HEK293 (cell line): ENCODE measurements at regions not wholly inside any gene's neighbourhood (a gene's known extent, or its start where the extent isn't known, plus 50 kb on each side); places are given as distances from the start of the nearest gene placed in this dataset.
A peak's percentile ranks its signal among the peaks of the same experiment; 100 is the strongest.

Source experiments
- CTCF ChIA-PET: fragments of 350-600 bp; formaldehyde crosslinking; extraction: SDS; loops from one replicate; lab custom pipeline; 2021; ENCODE audit warnings: antibody characterized with exemption; lab: Yijun Ruan, JAX
- POLR2A ChIA-PET: fragments of 300-600 bp; formaldehyde crosslinking; extraction: SDS; loops from one replicate; lab custom pipeline; 2020; ENCODE audit warnings: antibody characterized with exemption, inconsistent platforms; lab: Yijun Ruan, JAX
- H3K27ac ChIP-seq: fragments of 200-500 bp; sonication (Bioruptor generic); 2 replicates; pipeline ENCODE4 v1.5.1; 2014; ENCODE audit warnings: low read depth, low read length, control low read depth, inconsistent platforms; ENCODE audit errors: extremely low read depth
- H3K36me3 ChIP-seq, 2 experiments: fragments of 200-500 bp in 1 of 2; sonication (Bioruptor generic) in 1 of 2; 1 replicate in 1 of 2; 2 replicates in 1 of 2; pipeline ENCODE4 v1.5.1; 2014 to 2017; ENCODE audit warnings: inconsistent platforms in 2 of 2, low read length in 2 of 2; ENCODE audit not compliant: control insufficient read depth in 2 of 2, insufficient read depth in 1 of 2
- H3K4me1 ChIP-seq: fragments of 200-500 bp; sonication (Bioruptor generic); 2 replicates; pipeline ENCODE4 v1.5.1; 2014; ENCODE audit warnings: mild to moderate bottlenecking, low read length, inconsistent platforms; ENCODE audit not compliant: control insufficient read depth, insufficient read depth
- H3K4me3 ChIP-seq: 2 replicates; pipeline ENCODE4 v1.5.1; 2011; ENCODE audit warnings: low read depth, mild to moderate bottlenecking, control low read depth, low read length, moderate library complexity
- H3K9me3 ChIP-seq: fragments of 200-500 bp; sonication (Bioruptor generic); 2 replicates; pipeline ENCODE4 v1.5.1; 2014; ENCODE audit warnings: low read depth, low read length, inconsistent platforms; ENCODE audit not compliant: control insufficient read depth, insufficient read depth
- GLIS1 ChIP-seq: fragments of 450-650 bp; formaldehyde crosslinking; IDR thresholded peaks from 2 replicates; pipeline ENCODE4 v1.5.1; 2016; ENCODE audit warnings: missing biosample characterization, missing genetic modification characterization
- OSR2 ChIP-seq: fragments of 450-650 bp; formaldehyde crosslinking; IDR thresholded peaks from 2 replicates; pipeline ENCODE4 v1.5.1; 2016; ENCODE audit warnings: missing biosample characterization, missing genetic modification characterization
- PRDM10 ChIP-seq: fragments of 450-650 bp; formaldehyde crosslinking; IDR thresholded peaks from 2 replicates; pipeline ENCODE4 v1.5.1; 2016; ENCODE audit warnings: missing biosample characterization, missing genetic modification characterization
- YY2 ChIP-seq: fragments of 450-650 bp; formaldehyde crosslinking; IDR thresholded peaks from 2 replicates; pipeline ENCODE4 v1.5.1; 2016; ENCODE audit warnings: missing biosample characterization, missing genetic modification characterization
- ZBTB20 ChIP-seq: fragments of 450-650 bp; formaldehyde crosslinking; IDR thresholded peaks from 2 replicates; pipeline ENCODE4 v1.5.1; 2016; ENCODE audit warnings: missing biosample characterization, missing genetic modification characterization
- ZBTB21 ChIP-seq: fragments of 450-650 bp; formaldehyde crosslinking; IDR thresholded peaks from 2 replicates; pipeline ENCODE4 v1.5.1; 2017; ENCODE audit warnings: missing biosample characterization, missing genetic modification characterization
- ZBTB44 ChIP-seq: fragments of 450-650 bp; IDR thresholded peaks from 2 replicates; pipeline ENCODE4 v1.5.1; 2018; ENCODE audit warnings: missing biosample characterization, mild to moderate bottlenecking, missing genetic modification characterization
- ZNF335 ChIP-seq: fragments of 450-650 bp; formaldehyde crosslinking; conservative IDR thresholded peaks from 2 replicates; pipeline ENCODE4 v1.5.1; 2016; ENCODE audit warnings: missing biosample characterization, missing genetic modification characterization
- ZNF423 ChIP-seq: fragments of 450-650 bp; formaldehyde crosslinking; IDR thresholded peaks from 2 replicates; pipeline ENCODE4 v1.5.1; 2016; ENCODE audit warnings: missing biosample characterization, missing genetic modification characterization
- ZNF544 ChIP-seq: fragments of 450-650 bp; formaldehyde crosslinking; IDR thresholded peaks from 2 replicates; pipeline ENCODE4 v1.5.0; 2017; ENCODE audit warnings: missing biosample characterization, missing genetic modification characterization
- ZNF555 ChIP-seq: fragments of 450-650 bp; formaldehyde crosslinking; conservative IDR thresholded peaks from 2 replicates; pipeline ENCODE4 v1.5.1; 2017; ENCODE audit warnings: missing biosample characterization, mild to moderate bottlenecking, missing genetic modification characterization, inconsistent platforms
- ZNF561 ChIP-seq: fragments of 450-650 bp; IDR thresholded peaks from 2 replicates; pipeline ENCODE4 v1.5.1; 2018; ENCODE audit warnings: missing biosample characterization, missing genetic modification characterization, borderline replicate concordance
- ZNF585B ChIP-seq: fragments of 450-650 bp; formaldehyde crosslinking; IDR thresholded peaks from 2 replicates; pipeline ENCODE4 v1.5.1; 2016; ENCODE audit warnings: missing biosample characterization, missing genetic modification characterization
- ZNF626 ChIP-seq: fragments of 450-650 bp; sonication (Bioruptor Pico); formaldehyde crosslinking; IDR thresholded peaks from 2 replicates; pipeline ENCODE4 v1.5.1; 2018; ENCODE audit warnings: missing biosample characterization, missing genetic modification characterization, inconsistent platforms
- ZNF629 ChIP-seq: fragments of 450-650 bp; formaldehyde crosslinking; IDR thresholded peaks from 2 replicates; pipeline ENCODE4 v1.5.1; 2017; ENCODE audit warnings: missing biosample characterization, missing genetic modification characterization
- ZNF658 ChIP-seq: fragments of 450-650 bp; formaldehyde crosslinking; IDR thresholded peaks from 2 replicates; pipeline ENCODE4; 2016; ENCODE audit warnings: missing biosample characterization, missing genetic modification characterization
- ZNF785 ChIP-seq: fragments of 450-650 bp; formaldehyde crosslinking; IDR thresholded peaks from 2 replicates; pipeline ENCODE4 v1.5.1; 2016; ENCODE audit warnings: missing biosample characterization, missing genetic modification characterization
- ZSCAN18 ChIP-seq: fragments of 450-650 bp; formaldehyde crosslinking; IDR thresholded peaks from 2 replicates; pipeline ENCODE4 v1.5.1; 2016; ENCODE audit warnings: missing biosample characterization, missing genetic modification characterization
- TF ChIP-seq, protein P1 (sequence below): fragments of 450-650 bp; formaldehyde crosslinking; IDR thresholded peaks from 2 replicates; pipeline ENCODE4 v1.5.1; 2017; ENCODE audit warnings: missing biosample characterization, mild to moderate bottlenecking, missing genetic modification characterization, moderate library complexity
- TF ChIP-seq, protein P2 (sequence below): fragments of 450-650 bp; formaldehyde crosslinking; IDR thresholded peaks from 2 replicates; pipeline ENCODE4 v1.5.1; 2016; ENCODE audit warnings: missing biosample characterization, missing genetic modification characterization, borderline replicate concordance

DNA sequence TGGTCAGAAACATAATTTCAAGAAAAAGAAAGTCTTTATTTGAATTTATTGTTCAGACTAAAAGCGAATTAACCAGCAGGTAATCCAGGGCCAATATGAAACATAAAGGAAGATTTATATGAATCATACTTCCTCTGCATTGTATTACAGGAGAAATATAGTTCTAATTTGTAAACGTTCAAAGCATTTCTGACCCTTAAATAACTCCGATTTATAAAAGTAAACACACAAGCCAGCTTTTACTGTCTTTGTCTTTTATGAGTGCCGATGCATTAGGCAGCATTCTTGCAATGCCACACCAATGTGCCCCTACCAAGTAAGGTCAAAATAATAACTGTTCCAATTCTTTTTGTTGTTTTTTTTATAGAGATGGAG is 118.8 kb upstream of the RBBP8 start:
- Histone ChIP-seq H3K4me3 (no peak overlapping the region), H3K36me3 (no peaks in the 10 kb centered on the region), H3K4me1 (no peaks in the 10 kb centered on the region; the same call in 1 of the 2 replicates), H3K27ac (no peak overlapping the region), H3K9me3 (no peaks in the 10 kb centered on the region)
- ChIA-PET CTCF (interaction anchor here (0.6 to 3.6 kb wide), 38 partner anchors 8 to 682 kb away, joined by 3 to 51 read pairs (median 4); partner anchors contain the start of gene RBBP8), POLR2A (interaction anchor here (0.8 kb wide), 1 partner anchor 15 kb away, joined by 3 read pairs; no protein-coding TSS in a partner anchor)
- TF ChIP-seq GLIS1 (tag by site-specific recombination) (no peak), ZNF561 (tag by site-specific recombination) (no peak), ZNF785 (no peak), ZNF544 (tag by site-specific recombination) (no peak), ZNF585B (tag by site-specific recombination) (no peak), ZNF629 (no peak), ZNF423 (tag by site-specific recombination) (no peak), ZSCAN18 (tag by site-specific recombination) (no peak), ZBTB44 (tag by site-specific recombination) (no peak), ZBTB21 (tag by site-specific recombination) (no peak)
- TF ChIP-seq, protein P1, sequence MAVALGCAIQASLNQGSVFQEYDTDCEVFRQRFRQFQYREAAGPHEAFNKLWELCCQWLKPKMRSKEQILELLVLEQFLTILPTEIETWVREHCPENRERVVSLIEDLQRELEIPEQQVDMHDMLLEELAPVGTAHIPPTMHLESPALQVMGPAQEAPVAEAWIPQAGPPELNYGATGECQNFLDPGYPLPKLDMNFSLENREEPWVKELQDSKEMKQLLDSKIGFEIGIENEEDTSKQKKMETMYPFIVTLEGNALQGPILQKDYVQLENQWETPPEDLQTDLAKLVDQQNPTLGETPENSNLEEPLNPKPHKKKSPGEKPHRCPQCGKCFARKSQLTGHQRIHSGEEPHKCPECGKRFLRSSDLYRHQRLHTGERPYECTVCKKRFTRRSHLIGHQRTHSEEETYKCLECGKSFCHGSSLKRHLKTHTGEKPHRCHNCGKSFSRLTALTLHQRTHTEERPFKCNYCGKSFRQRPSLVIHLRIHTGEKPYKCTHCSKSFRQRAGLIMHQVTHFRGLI (tag by site-specific recombination) = no peak

DNA sequence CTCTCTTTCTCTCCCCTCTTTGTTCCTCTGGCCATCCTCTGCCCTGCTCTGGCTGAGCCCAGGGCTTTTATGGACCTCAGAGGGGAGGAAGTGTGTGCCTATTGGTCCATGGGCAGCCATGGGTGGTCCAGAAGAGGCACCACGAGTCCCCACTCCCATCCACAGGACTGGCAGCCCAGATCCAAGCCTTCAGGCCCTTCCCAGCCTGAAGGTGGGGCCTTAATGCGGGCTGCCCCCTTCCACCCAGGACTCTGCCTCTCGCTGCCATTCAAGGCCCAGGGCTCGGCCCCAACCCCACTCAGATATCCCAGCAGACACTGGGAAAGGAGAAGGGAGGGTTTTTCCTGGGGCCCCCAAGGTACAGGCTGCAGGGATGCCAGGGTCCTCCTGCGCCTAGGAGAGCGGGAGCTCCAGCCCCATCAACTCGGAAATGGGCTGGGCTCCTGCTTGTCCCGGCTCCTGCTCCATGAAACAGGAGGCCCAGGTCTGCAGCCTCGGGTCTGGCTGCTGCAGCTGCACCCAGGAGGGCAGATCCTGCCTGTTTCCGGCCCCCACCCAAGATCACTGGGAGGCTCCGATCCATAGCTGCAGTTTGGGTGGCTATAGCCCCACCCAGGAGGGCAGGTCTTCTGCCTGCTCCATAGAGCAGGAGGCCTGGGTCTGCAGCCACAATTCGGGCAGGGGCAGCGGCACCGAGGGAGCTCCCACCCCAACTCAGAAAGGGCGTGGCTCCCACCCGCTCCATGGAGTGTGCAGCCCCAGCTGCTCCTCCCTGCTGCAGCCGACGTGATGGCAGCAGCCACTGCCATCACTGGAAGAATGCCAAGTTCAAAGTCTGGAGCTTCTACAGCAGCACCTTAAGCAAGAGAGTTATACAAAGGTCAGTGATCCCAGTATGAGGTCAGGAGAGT is 116.6 kb upstream of the RBBP8 start:
- ChIA-PET POLR2A (interaction anchor here (0.6 to 1.6 kb wide), 3 partner anchors 116 to 716 kb away, joined by 3 to 8 read pairs (median 3); partner anchors contain the start of gene RBBP8), CTCF (interaction anchor here (0.7 to 1.7 kb wide), 6 partner anchors 112 to 595 kb away, joined by 3 to 7 read pairs (median 4); no protein-coding TSS in a partner anchor)
- no peak overlapping the region for H3K4me3 ChIP-seq
- no peak for TF ChIP-seq ZNF626 (tag by site-specific recombination)
- no peak for TF ChIP-seq ZNF555 (tag by site-specific recombination)
- TF ChIP-seq ZNF658 (tag by site-specific recombination) = no peak
- TF ChIP-seq OSR2 (tag by site-specific recombination) = peak; percentile 53
- peak; percentile 84 for TF ChIP-seq PRDM10 (tag by site-specific recombination)
- 0 out of 2 replicates have a peak, but pooled peaks have one; percentile 43 for TF ChIP-seq YY2 (tag by site-specific recombination)
- TF ChIP-seq ZBTB20 (tag by site-specific recombination) = peak; percentile 43
- 0 out of 2 replicates have a peak, but pooled peaks have one; percentile 16 for TF ChIP-seq ZNF335 (tag by site-specific recombination)
- TF ChIP-seq, protein P2, sequence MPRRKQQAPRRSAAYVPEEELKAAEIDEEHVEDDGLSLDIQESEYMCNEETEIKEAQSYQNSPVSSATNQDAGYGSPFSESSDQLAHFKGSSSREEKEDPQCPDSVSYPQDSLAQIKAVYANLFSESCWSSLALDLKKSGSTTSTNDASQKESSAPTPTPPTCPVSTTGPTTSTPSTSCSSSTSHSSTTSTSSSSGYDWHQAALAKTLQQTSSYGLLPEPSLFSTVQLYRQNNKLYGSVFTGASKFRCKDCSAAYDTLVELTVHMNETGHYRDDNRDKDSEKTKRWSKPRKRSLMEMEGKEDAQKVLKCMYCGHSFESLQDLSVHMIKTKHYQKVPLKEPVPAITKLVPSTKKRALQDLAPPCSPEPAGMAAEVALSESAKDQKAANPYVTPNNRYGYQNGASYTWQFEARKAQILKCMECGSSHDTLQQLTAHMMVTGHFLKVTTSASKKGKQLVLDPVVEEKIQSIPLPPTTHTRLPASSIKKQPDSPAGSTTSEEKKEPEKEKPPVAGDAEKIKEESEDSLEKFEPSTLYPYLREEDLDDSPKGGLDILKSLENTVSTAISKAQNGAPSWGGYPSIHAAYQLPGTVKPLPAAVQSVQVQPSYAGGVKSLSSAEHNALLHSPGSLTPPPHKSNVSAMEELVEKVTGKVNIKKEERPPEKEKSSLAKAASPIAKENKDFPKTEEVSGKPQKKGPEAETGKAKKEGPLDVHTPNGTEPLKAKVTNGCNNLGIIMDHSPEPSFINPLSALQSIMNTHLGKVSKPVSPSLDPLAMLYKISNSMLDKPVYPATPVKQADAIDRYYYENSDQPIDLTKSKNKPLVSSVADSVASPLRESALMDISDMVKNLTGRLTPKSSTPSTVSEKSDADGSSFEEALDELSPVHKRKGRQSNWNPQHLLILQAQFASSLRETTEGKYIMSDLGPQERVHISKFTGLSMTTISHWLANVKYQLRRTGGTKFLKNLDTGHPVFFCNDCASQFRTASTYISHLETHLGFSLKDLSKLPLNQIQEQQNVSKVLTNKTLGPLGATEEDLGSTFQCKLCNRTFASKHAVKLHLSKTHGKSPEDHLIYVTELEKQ (tag by site-specific recombination) = no peak

More for the DNA sequence above, 116.6 kb upstream of the RBBP8 start:
- Histone ChIP-seq H3K27ac (no peak overlapping the region), H3K9me3 (no peaks in the 10 kb centered on the region), H3K36me3 (no peaks in the 10 kb centered on the region), H3K4me1 (no peaks in the 10 kb centered on the region; the same call in 1 of the 2 replicates)
